Inflammatory macrophage treated with lipopolysaccharide for 1 hour (primary cell): ENCODE measurements at regions not wholly inside any gene's neighbourhood (a gene's known extent, or its start where the extent isn't known, plus 50 kb on each side); places are given as distances from the start of the nearest gene placed in this dataset.
"Not testable (repeated sequence)": the region's sequence is repeated elsewhere in the genome, so short reads cannot be mapped to it uniquely, and the experiment has no call there.

Experiments
- DNase-seq, 2 donors: peaks; one replicate each; pipeline ENCODE4 v3.0.0-alpha.2; 2020 to 2022

- DNase-seq = no peak
Observed at GRCh38 chr11:8772571-8773519, 90.3 kb downstream of the RPL27A start.

- DNase-seq = peak in 1 of 2 donors; percentile 7
Observed at GRCh38 chr11:8773916-8774539, 91.4 kb downstream of the RPL27A start.

- DNase-seq = not testable (repeated sequence)
Observed at GRCh38 chr11:8774916-8775315, 92.3 kb downstream of the RPL27A start.

GRCh38 chr11:8775332-8775731 lies 92.7 kb downstream of the RPL27A start:
- no peak for DNase-seq

- DNase-seq = no peak
Observed at GRCh38 chr11:8775734-8776133, 93.1 kb downstream of the RPL27A start.

- DNase-seq = no peak
Observed at GRCh38 chr11:8776209-8776608, 93.6 kb downstream of the RPL27A start.

GRCh38 chr11:8777907-8778767 lies 95.5 kb downstream of the RPL27A start:
- DNase-seq = no peak

GRCh38 chr11:8779107-8779506 lies 96.5 kb downstream of the RPL27A start:
- DNase-seq = no peak

GRCh38 chr11:8779732-8780131 lies 97.1 kb downstream of the RPL27A start:
- no peak for DNase-seq

GRCh38 chr11:8784954-8785353 lies 102.4 kb downstream of the RPL27A start:
- DNase-seq = no peak

- DNase-seq = no peak
Observed at GRCh38 chr11:8785457-8785856, 102.9 kb downstream of the RPL27A start.

GRCh38 chr11:8785998-8786397 lies 103.4 kb downstream of the RPL27A start:
- DNase-seq = no peak

GRCh38 chr11:8786933-8787332 lies 104.3 kb downstream of the RPL27A start:
- DNase-seq = no peak

GRCh38 chr11:8787372-8787771 lies 104.8 kb downstream of the RPL27A start:
- no peak for DNase-seq

GRCh38 chr11:8788616-8789015 lies 106.0 kb downstream of the RPL27A start:
- DNase-seq = no peak

GRCh38 chr11:8789864-8790263 lies 107.3 kb downstream of the RPL27A start:
- DNase-seq = no peak

GRCh38 chr11:8790968-8791367 lies 108.4 kb downstream of the RPL27A start:
- DNase-seq = no peak

GRCh38 chr11:8792710-8793109 lies 110.1 kb downstream of the RPL27A start:
- DNase-seq = no peak

GRCh38 chr11:8793114-8793777 lies 110.7 kb downstream of the RPL27A start:
- peak; percentile 43 to 51 for DNase-seq

- no peak for DNase-seq
Observed at GRCh38 chr11:8794126-8794525, 111.5 kb downstream of the RPL27A start.

- no peak for DNase-seq
Observed at GRCh38 chr11:8794677-8795103, 112.1 kb downstream of the RPL27A start.

- no peak for DNase-seq
Observed at GRCh38 chr11:8796941-8797340, 114.0 kb upstream of the AKIP1 start.

GRCh38 chr11:8799273-8799672 lies 111.7 kb upstream of the AKIP1 start:
- DNase-seq = no peak
